ENCODE measurements at regions not wholly inside any gene's neighbourhood (a gene's known extent, or its start where the extent isn't known, plus 50 kb on each side); places are given as distances from the start of the nearest gene placed in this dataset.
"Not testable (repeated sequence)": the region's sequence is repeated elsewhere in the genome, so short reads cannot be mapped to it uniquely, and the experiment has no call there.

GRCh38 chr9:85792057-85792456 is 50.3 kb upstream of the AGTPBP1 start:
- H3K4me3 ChIP-seq; H3K27me3 ChIP-seq (ENCODE audit: low read depth); DNase-seq; intact Hi-C loops (cut with micrococcal nuclease); H3K4me1 ChIP-seq; H3K9me3 ChIP-seq (replicated peaks); H3K27ac ChIP-seq (replicated peaks); H3K36me3 ChIP-seq: not testable (repeated sequence)

DNA sequence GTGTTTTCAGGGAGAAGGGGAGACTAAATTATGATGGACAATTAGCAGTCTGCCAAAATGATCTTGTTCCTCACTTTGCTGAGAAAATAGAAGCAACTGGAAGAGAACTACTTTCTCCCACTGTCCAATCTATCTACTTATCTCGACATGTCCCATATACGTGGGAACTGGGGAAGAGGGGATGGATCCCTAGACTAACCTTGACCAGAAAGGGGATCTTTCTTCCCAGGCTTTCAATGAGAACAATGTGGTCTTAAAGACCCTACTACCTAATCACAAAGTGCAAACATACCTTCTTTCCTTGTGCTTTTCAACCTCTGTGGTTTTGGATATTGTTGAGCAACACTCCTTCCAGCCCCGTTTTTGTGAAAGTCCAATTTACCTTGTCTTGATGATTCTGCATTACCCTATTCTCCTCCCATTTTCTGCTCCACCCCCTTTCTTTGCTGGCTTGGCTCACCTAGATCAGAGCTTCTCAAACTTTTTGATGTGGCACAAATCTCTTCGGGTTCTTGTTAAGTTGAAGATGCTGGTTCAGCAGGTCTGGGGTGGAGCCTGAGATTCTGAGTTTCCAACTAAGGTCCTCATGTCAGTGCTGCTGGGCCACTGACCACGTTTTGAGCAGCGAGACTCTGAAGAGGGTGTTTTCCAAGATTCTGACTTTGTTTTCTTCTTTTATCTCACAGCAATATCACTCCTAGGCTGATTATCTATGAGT is 61.4 kb upstream of the AGTPBP1 start:
- intact Hi-C loops (cut with micrococcal nuclease); H3K9me3 ChIP-seq (replicated peaks); H3K27me3 ChIP-seq (ENCODE audit: low read depth); H3K4me3 ChIP-seq; DNase-seq: not testable (repeated sequence)
- Histone ChIP-seq H3K4me1 (peaks cover 27% of the 10 kb centered on the region), H3K36me3 (peaks cover 16% of the 10 kb centered on the region), H3K27ac (replicated peaks) (peak overlapping the region; percentile 90)

DNA sequence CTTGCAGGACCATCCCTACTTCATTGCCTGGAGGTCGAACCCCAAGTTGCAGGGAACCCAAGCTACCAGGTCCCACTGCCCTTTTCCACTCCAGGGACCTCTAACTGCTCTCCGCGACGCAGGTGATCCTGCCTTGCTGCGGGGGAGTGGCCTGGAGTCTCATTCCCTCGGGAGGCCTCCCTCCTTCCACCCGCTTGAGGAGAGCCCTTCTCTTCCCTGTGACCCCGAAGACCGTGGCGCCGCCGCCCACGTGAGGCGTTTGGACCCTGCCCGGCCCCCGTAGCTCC is 63.0 kb upstream of the AGTPBP1 start:
- H3K27me3 ChIP-seq (ENCODE audit: low read depth); DNase-seq; H3K9me3 ChIP-seq (replicated peaks); intact Hi-C loops (cut with micrococcal nuclease): not testable (repeated sequence)
- peak overlapping the region; percentile 88 for H3K4me3 ChIP-seq
- H3K4me1 ChIP-seq: peaks cover 32% of the 10 kb centered on the region
- H3K36me3 ChIP-seq: peaks cover 30% of the 10 kb centered on the region
- peak overlapping the region; percentile 90 for H3K27ac ChIP-seq (replicated peaks)

DNA sequence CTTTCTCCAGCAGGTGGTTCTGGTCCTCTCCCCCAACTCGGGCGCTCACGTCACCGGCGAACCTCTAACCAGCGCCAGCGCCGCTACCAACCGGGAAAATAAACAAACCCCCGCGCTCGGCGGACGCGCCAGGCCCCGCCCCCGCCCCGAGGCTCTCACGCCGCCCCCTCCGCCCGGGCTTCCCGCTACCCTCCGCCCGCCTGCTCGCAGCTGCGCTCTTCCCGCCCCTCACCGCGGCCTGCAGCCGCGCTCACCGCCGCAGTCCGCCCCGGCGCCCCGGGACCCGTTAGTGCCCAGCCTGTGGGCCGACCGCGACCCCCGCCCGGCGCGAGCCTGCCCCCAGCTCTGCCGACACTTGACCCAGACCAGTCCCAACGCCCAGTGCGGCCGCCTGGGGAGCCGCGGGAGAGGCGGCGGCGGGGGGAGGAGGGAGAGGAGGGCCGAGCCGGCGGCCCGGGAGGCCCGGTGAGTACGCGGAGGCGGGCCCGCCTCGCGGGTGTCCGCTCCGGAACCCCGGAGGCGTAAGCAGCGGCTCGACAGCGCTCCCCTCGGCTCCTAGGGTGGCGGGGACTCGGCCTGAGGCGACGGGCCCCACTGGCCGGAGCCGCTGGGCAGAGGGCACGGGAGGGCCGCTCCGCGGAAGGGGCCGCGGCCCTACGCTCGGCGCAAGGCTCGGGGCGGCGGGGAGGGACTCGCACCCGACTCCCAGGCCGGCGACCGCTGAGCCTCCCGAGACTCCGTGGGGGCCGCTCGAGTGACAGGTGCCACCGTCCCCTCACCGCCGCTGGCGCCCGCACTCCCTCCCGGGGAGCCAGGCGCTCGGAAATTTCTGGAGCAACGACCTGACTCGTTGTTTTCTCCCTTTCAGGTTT is 63.6 kb upstream of the AGTPBP1 start:
- Histone ChIP-seq H3K36me3 (peaks cover 30% of the 10 kb centered on the region), H3K4me3 (peak overlapping the region; percentile 88), H3K27ac (replicated peaks) (peak overlapping the region; percentile 90), H3K4me1 (peaks cover 32% of the 10 kb centered on the region)
- H3K9me3 ChIP-seq (replicated peaks); intact Hi-C loops (cut with micrococcal nuclease); H3K27me3 ChIP-seq (ENCODE audit: low read depth): not testable (repeated sequence)
- peak; percentile 47 for TF ChIP-seq CTCF (IDR thresholded peaks at IDR 0.05; ENCODE audit: borderline replicate concordance)
- peak; percentile 87 for DNase-seq

DNA sequence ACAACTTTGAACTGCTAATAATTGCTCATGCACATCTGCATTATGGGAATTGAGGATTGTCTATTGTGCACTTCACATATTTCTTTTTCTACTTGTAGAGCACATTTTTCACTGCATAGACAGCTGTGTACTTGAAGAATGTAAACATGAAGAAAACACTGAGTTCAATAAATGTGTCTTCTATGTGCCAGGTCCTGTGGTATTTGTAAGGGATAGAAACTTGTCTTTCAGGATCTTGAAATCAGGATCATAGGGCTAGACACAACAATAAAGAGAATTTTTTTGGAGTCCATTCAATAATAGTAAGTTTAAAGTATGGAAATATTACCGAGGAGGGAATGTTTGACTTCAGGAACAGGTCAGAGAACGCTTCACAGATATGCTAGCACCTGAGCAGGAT is 66.6 kb upstream of the AGTPBP1 start:
- H3K27ac ChIP-seq (replicated peaks); DNase-seq; intact Hi-C loops (cut with micrococcal nuclease); H3K9me3 ChIP-seq (replicated peaks); H3K4me3 ChIP-seq; H3K27me3 ChIP-seq (ENCODE audit: low read depth): not testable (repeated sequence)
- H3K36me3 ChIP-seq: peaks cover 34% of the 10 kb centered on the region
- H3K4me1 ChIP-seq: peaks cover 37% of the 10 kb centered on the region

DNA sequence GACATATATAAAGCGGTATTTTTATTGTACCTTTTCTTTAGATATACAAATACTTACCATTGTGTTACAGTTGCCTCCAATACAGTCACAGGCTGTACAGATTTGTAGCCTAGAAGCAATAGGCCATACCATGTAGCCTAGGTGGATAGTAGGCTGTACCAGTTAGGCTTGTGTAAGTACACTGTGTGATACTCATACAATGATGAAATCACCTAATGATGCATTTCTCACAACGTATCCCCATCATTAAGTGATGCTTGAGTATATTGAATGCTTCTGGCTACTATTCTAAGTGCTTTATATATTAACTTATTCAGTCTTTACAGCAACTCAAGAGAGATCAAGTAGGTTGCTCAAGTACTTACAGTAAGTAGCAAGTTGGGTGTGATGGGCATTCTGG is 71.6 kb upstream of the AGTPBP1 start:
- H3K27ac ChIP-seq (replicated peaks); H3K9me3 ChIP-seq (replicated peaks); intact Hi-C loops (cut with micrococcal nuclease); DNase-seq; H3K27me3 ChIP-seq (ENCODE audit: low read depth); H3K4me3 ChIP-seq: not testable (repeated sequence)
- H3K36me3 ChIP-seq: peaks cover 21% of the 10 kb centered on the region
- peaks cover 23% of the 10 kb centered on the region for H3K4me1 ChIP-seq

- H3K27ac ChIP-seq (replicated peaks); DNase-seq; H3K27me3 ChIP-seq (ENCODE audit: low read depth); H3K9me3 ChIP-seq (replicated peaks); intact Hi-C loops (cut with micrococcal nuclease); H3K4me3 ChIP-seq: not testable (repeated sequence)
- Histone ChIP-seq H3K4me1 (peaks cover 18% of the 10 kb centered on the region), H3K36me3 (peaks cover 12% of the 10 kb centered on the region)
These were observed 73.0 kb upstream of the AGTPBP1 start for GRCh38 chr9:85814800-85815199.

DNA sequence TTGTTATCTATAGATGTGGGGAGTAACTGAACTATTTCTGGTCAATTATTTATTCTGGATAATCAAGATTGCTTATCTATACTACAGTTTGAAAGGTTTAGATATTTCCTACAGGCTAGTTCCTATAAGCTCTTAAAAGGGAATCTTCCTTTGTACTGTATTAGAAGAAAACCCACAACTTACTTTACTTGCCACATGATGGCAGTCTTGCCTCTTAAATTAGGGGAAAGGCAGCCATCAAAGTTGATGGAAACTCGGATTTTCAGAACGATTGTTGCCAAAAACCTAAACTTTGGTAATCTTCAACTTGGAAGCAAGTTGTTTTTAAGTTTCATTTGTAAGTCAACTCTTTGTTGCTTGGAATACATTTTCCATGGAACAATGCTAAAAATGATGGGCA is 77.2 kb upstream of the AGTPBP1 start:
- H3K27ac ChIP-seq (replicated peaks); H3K4me3 ChIP-seq; H3K9me3 ChIP-seq (replicated peaks); H3K27me3 ChIP-seq (ENCODE audit: low read depth); DNase-seq; intact Hi-C loops (cut with micrococcal nuclease): not testable (repeated sequence)
- Histone ChIP-seq H3K36me3 (peaks cover 18% of the 10 kb centered on the region), H3K4me1 (peaks cover 17% of the 10 kb centered on the region)
- peak; percentile 52 for TF ChIP-seq CTCF (IDR thresholded peaks at IDR 0.05; ENCODE audit: borderline replicate concordance)

GRCh38 chr9:85820598-85820997 is 78.8 kb upstream of the AGTPBP1 start:
- H3K9me3 ChIP-seq (replicated peaks); H3K27ac ChIP-seq (replicated peaks); H3K27me3 ChIP-seq (ENCODE audit: low read depth); H3K4me3 ChIP-seq; H3K4me1 ChIP-seq; intact Hi-C loops (cut with micrococcal nuclease); DNase-seq: not testable (repeated sequence)
- peaks cover 23% of the 10 kb centered on the region for H3K36me3 ChIP-seq

- H3K4me3 ChIP-seq; H3K27ac ChIP-seq (replicated peaks); DNase-seq; H3K27me3 ChIP-seq (ENCODE audit: low read depth); intact Hi-C loops (cut with micrococcal nuclease); H3K9me3 ChIP-seq (replicated peaks); H3K4me1 ChIP-seq: not testable (repeated sequence)
- peaks cover 21% of the 10 kb centered on the region for H3K36me3 ChIP-seq
These were observed 83.2 kb upstream of the AGTPBP1 start for GRCh38 chr9:85824949-85825348.

DNA sequence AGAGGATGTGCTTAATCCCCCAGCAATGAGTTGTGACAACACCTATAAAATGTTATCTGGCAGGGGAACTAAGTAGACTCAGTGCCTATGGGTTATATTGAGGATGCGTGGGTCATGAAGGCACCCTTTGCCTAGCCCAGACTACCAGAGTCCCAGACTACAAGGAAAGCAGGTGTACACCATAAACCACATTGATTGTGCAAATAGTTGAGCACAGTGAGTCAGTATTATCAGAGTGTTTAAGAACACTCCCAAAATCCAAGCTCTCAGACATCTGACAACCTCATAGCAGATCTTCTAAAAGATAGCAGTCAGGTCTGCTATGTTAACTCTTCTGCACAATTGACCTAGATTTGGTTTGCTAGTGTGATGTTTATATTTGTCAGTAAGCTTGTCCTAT is 92.8 kb upstream of the AGTPBP1 start:
- DNase-seq; H3K27ac ChIP-seq (replicated peaks); H3K4me1 ChIP-seq; H3K27me3 ChIP-seq (ENCODE audit: low read depth); H3K4me3 ChIP-seq; H3K9me3 ChIP-seq (replicated peaks); intact Hi-C loops (cut with micrococcal nuclease): not testable (repeated sequence)
- peaks cover 36% of the 10 kb centered on the region for H3K36me3 ChIP-seq

GRCh38 chr9:85843949-85844348 is 97.0 kb upstream of the NAA35 start:
- DNase-seq; H3K9me3 ChIP-seq (replicated peaks); H3K27me3 ChIP-seq (ENCODE audit: low read depth); H3K4me1 ChIP-seq; intact Hi-C loops (cut with micrococcal nuclease); H3K4me3 ChIP-seq; H3K27ac ChIP-seq (replicated peaks): not testable (repeated sequence)
- H3K36me3 ChIP-seq: peaks cover 66% of the 10 kb centered on the region
